ENCODE measurements at regions not wholly inside any gene's neighbourhood (a gene's known extent, or its start where the extent isn't known, plus 50 kb on each side); places are given as distances from the start of the nearest gene placed in this dataset.
"Not testable (repeated sequence)": the region's sequence is repeated elsewhere in the genome, so short reads cannot be mapped to it uniquely, and the experiment has no call there.

DNA sequence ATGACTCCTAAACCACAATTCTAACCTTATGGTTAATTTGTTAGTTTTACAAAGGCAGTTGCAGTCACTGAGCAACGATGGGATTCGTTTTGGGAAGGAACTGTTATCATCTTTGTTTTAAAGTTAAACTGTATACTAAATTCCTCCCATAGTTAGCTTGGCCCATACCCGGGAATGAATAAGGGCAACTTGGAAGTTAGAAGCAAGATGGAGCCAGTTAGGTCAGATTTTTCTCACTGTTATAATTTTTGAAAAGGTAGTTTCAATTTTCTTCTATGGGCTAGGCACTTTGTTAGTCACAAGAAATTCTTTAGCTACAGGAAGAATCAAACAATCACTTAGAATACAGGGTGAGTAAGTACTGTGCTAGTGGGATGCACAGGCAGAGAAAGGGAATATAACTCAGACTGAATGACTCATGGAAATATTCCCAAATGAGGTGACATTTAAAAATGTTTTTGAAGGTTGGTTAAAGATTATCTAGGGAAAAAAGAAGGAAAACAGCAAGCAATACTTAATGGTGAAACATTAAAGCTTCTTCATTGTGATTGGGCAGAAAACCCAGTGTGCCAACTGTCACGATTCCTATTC lies 153.6 kb downstream of the MAGEB17 start:
- no peak overlapping the region for H3K4me3 ChIP-seq
- no peaks in the 10 kb centered on the region for H3K9me3 ChIP-seq
- DNase-seq, result no peak
- no peaks in the 10 kb centered on the region for H3K36me3 ChIP-seq (ENCODE audit: low read depth, missing control alignments)
- H3K27ac ChIP-seq, result no peak overlapping the region
- 80 to 83% methylated on average over 3 to 4 of the region's 4 CpGs for WGBS, 2 donors
- intact Hi-C loops (cut with DNase I; ENCODE audit: low total_unique reads), result no loop called here
- H3K4me1 ChIP-seq, result no peaks in the 10 kb centered on the region
- H3K27me3 ChIP-seq, result no peaks in the 10 kb centered on the region
- TF ChIP-seq POLR2A (IDR thresholded peaks at IDR 0.05), result no peak
- TF ChIP-seq, protein P1, sequence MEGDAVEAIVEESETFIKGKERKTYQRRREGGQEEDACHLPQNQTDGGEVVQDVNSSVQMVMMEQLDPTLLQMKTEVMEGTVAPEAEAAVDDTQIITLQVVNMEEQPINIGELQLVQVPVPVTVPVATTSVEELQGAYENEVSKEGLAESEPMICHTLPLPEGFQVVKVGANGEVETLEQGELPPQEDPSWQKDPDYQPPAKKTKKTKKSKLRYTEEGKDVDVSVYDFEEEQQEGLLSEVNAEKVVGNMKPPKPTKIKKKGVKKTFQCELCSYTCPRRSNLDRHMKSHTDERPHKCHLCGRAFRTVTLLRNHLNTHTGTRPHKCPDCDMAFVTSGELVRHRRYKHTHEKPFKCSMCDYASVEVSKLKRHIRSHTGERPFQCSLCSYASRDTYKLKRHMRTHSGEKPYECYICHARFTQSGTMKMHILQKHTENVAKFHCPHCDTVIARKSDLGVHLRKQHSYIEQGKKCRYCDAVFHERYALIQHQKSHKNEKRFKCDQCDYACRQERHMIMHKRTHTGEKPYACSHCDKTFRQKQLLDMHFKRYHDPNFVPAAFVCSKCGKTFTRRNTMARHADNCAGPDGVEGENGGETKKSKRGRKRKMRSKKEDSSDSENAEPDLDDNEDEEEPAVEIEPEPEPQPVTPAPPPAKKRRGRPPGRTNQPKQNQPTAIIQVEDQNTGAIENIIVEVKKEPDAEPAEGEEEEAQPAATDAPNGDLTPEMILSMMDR (IDR thresholded peaks at IDR 0.05), result no peak

DNA sequence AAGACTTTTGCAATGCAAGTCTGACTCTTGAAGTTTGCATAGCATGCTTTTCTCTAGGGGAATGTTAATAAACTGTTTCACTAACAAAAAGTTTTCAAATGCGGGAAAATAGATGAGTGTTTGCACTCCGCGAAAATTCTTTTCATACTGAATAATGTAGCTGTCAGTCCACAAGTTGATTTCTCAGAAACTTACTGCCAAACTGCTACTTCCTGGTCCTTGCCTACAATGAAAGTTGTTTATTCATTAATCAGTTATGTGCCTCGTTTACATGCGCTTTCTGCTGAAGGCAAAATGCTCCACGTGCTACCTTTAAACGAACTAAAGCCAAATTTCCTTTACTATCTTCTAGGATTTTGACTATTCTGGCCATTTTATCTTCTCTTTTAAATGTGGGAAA lies 166.2 kb downstream of the MAGEB17 start:
- Histone ChIP-seq H3K9me3 (no peaks in the 10 kb centered on the region), H3K4me3 (no peak overlapping the region), H3K36me3 (ENCODE audit: low read depth, missing control alignments) (no peaks in the 10 kb centered on the region), H3K27me3 (no peaks in the 10 kb centered on the region), H3K27ac (no peak overlapping the region), H3K4me1 (no peaks in the 10 kb centered on the region)
- intact Hi-C loops (cut with DNase I; ENCODE audit: low total_unique reads), result no loop called here
- TF ChIP-seq POLR2A (IDR thresholded peaks at IDR 0.05), result no peak
- TF ChIP-seq, protein P1 (IDR thresholded peaks at IDR 0.05), result no peak
- 73 to 78% methylated on average over 7 of the region's 7 CpGs for WGBS, 2 donors
- DNase-seq, result no peak

DNA sequence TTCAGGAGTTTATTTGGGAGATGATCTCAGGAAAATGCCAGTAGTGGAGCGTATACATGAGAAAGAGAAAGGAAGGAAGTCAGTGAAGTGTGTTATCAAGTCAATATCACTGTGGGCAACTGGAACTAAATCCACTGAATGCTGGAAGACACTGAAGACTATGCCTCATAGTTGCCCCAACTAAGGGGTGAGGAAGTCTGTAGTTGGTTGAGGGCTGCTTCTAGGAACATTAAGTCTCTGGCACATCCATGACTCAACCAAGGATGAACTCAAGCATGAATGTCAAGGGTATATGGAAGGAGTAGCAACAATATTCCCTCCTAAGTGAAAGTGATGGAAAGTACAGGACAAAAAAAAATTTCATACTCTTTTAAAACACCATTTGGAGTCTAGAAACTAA lies 167.9 kb downstream of the MAGEB17 start:
- no peaks in the 10 kb centered on the region for H3K4me1 ChIP-seq
- no peak overlapping the region for H3K4me3 ChIP-seq
- no peak for DNase-seq
- H3K27me3 ChIP-seq, result no peaks in the 10 kb centered on the region
- no peaks in the 10 kb centered on the region for H3K36me3 ChIP-seq (ENCODE audit: low read depth, missing control alignments)
- WGBS, 2 donors, result 86 to 95% methylated on average over 1 of the region's 1 CpG
- no peaks in the 10 kb centered on the region for H3K9me3 ChIP-seq
- TF ChIP-seq, protein P1 (IDR thresholded peaks at IDR 0.05), result no peak
- no peak for TF ChIP-seq POLR2A (IDR thresholded peaks at IDR 0.05)
- intact Hi-C loops (cut with DNase I; ENCODE audit: low total_unique reads), result no loop called here
- no peak overlapping the region for H3K27ac ChIP-seq

DNA sequence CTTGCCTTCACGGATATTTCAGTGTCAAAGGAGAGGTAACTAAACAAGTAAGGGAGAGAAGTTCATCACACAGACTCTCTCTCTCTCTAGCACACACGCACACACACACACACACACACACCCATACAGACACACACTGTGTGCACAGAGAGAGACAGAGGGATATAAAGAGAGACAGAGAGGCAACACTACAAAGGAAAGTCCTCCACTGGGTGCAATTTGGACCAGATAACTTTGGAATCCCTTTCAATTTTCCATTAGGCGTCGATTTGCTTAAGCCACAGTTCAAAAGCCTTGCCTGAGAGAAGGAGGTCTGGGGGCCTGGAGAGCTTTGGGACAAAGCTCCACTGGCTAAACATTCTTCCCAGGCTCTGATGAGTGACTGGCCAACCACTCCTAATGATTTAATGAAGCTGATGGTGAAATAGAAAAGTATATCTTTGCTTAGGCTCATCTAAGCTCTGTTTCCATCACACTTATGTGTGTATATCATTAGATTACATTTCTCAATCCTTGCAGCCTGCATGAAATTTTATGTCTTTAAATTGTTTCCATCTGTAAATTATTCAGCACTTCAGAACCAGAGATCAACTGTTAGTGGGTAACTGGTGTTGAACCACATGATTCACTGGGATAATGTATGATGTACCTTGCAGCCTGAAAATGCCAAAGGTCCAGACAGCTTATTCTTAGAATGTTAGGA lies 180.8 kb downstream of the MAGEB17 start:
- DNase-seq, result no peak
- H3K4me3 ChIP-seq, result no peak overlapping the region
- no peak overlapping the region for H3K27ac ChIP-seq
- TF ChIP-seq, protein P1 (IDR thresholded peaks at IDR 0.05), result no peak
- TF ChIP-seq POLR2A (IDR thresholded peaks at IDR 0.05), result no peak
- H3K9me3 ChIP-seq, result no peaks in the 10 kb centered on the region
- H3K27me3 ChIP-seq, result no peaks in the 10 kb centered on the region
- H3K36me3 ChIP-seq (ENCODE audit: low read depth, missing control alignments), result no peaks in the 10 kb centered on the region
- 76 to 92% methylated on average over 4 of the region's 4 CpGs for WGBS, 2 donors
- no peaks in the 10 kb centered on the region for H3K4me1 ChIP-seq
- intact Hi-C loops (cut with DNase I; ENCODE audit: low total_unique reads), result no loop called here

DNA sequence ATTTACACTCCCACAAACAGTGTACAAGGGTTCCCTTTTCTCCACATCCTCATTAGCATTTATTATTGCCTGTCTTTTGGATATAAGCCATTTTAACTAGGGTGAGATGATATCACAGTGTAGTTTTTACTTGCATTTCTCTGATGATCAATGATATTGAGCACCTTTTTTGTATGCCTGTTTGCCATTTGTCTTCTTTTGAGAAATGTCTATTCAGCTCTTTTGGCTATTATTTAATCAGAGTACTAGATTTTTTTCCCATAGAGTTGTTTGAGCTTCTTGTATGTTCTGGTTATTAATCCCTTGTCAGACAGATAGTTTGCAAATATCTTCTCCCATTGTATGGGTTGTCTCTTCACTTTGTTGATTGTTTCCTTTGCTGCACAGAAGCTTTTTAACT lies 190.6 kb downstream of the MAGEB17 start:
- TF ChIP-seq, protein P1 (IDR thresholded peaks at IDR 0.05), result no peak
- no peak for TF ChIP-seq POLR2A (IDR thresholded peaks at IDR 0.05)
- H3K27me3 ChIP-seq, result no peaks in the 10 kb centered on the region
- H3K9me3 ChIP-seq, result no peaks in the 10 kb centered on the region
- no peaks in the 10 kb centered on the region for H3K4me1 ChIP-seq
- no peak for DNase-seq
- no peak overlapping the region for H3K4me3 ChIP-seq
- intact Hi-C loops (cut with DNase I; ENCODE audit: low total_unique reads), result no loop called here
- no peak overlapping the region for H3K27ac ChIP-seq
- no peaks in the 10 kb centered on the region for H3K36me3 ChIP-seq (ENCODE audit: low read depth, missing control alignments)

DNA sequence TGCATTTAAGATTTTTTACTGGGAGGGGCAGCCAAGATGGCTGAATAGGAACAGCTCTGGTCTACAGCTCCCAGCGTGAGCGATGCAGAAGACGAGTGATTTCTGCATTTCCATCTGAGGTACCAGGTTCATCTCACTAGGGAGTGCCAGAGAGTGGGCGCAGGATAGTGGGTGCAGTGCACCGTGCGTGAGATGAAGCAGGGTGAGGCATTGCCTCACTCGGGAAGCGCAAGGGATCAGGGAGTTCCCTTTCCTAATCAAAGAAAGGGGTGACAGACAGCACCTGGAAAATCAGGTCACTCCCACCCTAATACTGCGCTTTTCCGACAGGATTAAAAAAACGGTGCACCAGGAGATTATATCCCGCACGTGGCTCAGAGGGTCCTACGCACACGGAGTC lies 192.8 kb downstream of the MAGEB17 start:
- intact Hi-C loops (cut with DNase I; ENCODE audit: low total_unique reads); H3K4me1 ChIP-seq; DNase-seq; H3K27me3 ChIP-seq; H3K27ac ChIP-seq; H3K36me3 ChIP-seq (ENCODE audit: low read depth, missing control alignments); H3K9me3 ChIP-seq; H3K4me3 ChIP-seq: not testable (repeated sequence)
- WGBS, 2 donors, result 98% methylated on average over 11 to 13 of the region's 15 CpGs

Measured in testis (tissue), 2 donors.